ENCODE measurements at regions not wholly inside any gene's neighbourhood (a gene's known extent, or its start where the extent isn't known, plus 50 kb on each side); places are given as distances from the start of the nearest gene placed in this dataset.

DNA sequence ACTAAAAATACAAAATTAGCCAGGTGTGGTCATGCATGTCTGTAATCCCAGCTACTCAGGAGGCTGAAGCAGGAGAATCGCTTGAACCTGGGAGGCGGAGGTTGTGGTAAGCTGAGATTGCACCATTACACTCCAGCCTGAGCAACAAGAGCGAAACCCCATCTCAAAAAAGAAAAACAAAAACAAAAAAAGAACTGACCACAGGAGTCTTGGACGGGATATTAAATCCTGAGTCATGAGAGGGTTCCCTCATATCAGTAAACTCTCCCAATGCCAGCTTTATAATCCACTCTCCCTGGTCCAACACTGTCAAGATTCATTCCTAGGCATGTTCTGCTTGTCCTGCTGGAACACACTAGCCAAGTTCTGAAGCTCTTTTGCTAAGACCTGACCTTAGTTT lies 61.5 kb upstream of the EP300 start:
- TF ChIP-seq CTCF (conservative IDR thresholded peaks at IDR 0.05; ENCODE audit: low read length) (no peak), EZH2phosphoT487 (IDR thresholded peaks at IDR 0.05; ENCODE audit: borderline replicate concordance) (no peak)

All from Loucy (cell line).